ENCODE measurements at regions not wholly inside any gene's neighbourhood (a gene's known extent, or its start where the extent isn't known, plus 50 kb on each side); places are given as distances from the start of the nearest gene placed in this dataset.

DNA sequence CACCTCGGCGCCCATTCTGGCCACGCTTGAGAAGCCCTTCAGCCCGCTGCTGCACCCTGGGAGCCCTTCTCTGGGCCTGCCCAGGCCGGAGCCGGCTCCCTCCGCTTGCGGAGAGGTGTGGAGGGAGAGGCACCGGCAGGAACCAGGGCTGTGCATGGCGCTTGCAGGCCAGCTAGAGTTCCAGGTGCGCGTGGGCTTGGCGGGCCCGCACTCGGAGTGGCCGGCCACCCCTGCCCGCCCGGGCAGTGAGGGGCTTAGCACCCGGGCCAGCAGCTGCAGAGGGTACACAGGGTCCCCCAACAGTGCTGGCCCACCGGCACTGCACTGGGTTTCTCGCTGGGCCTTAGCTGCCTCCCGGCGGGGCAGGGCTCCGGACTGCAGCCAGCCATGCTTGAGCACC lies 72.3 kb upstream of the SYK start:
- Histone ChIP-seq H3K9me3 (ENCODE audit: control extremely low read depth in 1 of 3, control insufficient read depth in 2 of 3, insufficient read depth in 1 of 3, low read length in 2 of 3) (peaks cover 0 to 6% (median 0%) of the 10 kb centered on the region in 3 donors), H3K79me2 (ENCODE audit: control insufficient read depth, insufficient read depth, low read length) (no peaks in the 10 kb centered on the region), H3K9ac (ENCODE audit: low read length) (no peak overlapping the region), H3K4me1 (ENCODE audit: control insufficient read depth in 2 of 2, insufficient read depth in 2 of 2, low read length in 2 of 2) (peaks cover 0 to 3% of the 10 kb centered on the region in 2 donors), H3K27ac (ENCODE audit: low read length in 2 of 2) (no peak overlapping the region), H3K36me3 (replicated peaks in 1 of 2; ENCODE audit: control extremely low read depth in 1 of 2, control insufficient read depth in 1 of 2, extremely low read depth in 1 of 2, insufficient read depth in 2 of 2, low read length in 1 of 2) (no peaks in the 10 kb centered on the region), H2AFZ (ENCODE audit: insufficient read depth, low read depth, low read length, poor library complexity, severe bottlenecking) (no peak overlapping the region), H3K27me3 (replicated peaks in 1 of 4; ENCODE audit: control extremely low read depth in 1 of 4, control insufficient read depth in 3 of 4, insufficient read depth in 4 of 4, low read length in 3 of 4) (peaks cover 0 to 7% (median 5%) of the 10 kb centered on the region in 4 experiments), H4K20me1 (ENCODE audit: control insufficient read depth, insufficient read depth, low read length, poor library complexity, severe bottlenecking) (no peaks in the 10 kb centered on the region), H3K4me3 (ENCODE audit: control extremely low read depth in 1 of 5, extremely low read depth in 1 of 5, insufficient read depth in 1 of 5, low read depth in 2 of 5, low read length in 4 of 5) (no peak overlapping the region), H3K4me2 (replicated peaks; ENCODE audit: low read depth, low read length, poor library complexity, severe bottlenecking) (no peak overlapping the region)
- intact Hi-C loops (cut with micrococcal nuclease), result no loop called here
- DNase-seq, result no peak
- peaks cover 12% of the 10 kb centered on the region for H3K27me3 Mint-ChIP-seq
- no peak overlapping the region for H3K4me3 Mint-ChIP-seq
- H3K27ac Mint-ChIP-seq, result no peak overlapping the region
- H3K9me3 Mint-ChIP-seq (ENCODE audit: insufficient read depth), result no peaks in the 10 kb centered on the region
- ATAC-seq (ENCODE audit: low read depth), result no peak
- POLR2A ChIA-PET, result no interaction called here
- H3K4me1 Mint-ChIP-seq, result peaks cover 2% of the 10 kb centered on the region
- WGBS (ENCODE audit: insufficient coverage), result 93% methylated on average over 20 of the region's 24 CpGs
- CTCF ChIA-PET, result no interaction called here
- TF ChIP-seq, protein P1, sequence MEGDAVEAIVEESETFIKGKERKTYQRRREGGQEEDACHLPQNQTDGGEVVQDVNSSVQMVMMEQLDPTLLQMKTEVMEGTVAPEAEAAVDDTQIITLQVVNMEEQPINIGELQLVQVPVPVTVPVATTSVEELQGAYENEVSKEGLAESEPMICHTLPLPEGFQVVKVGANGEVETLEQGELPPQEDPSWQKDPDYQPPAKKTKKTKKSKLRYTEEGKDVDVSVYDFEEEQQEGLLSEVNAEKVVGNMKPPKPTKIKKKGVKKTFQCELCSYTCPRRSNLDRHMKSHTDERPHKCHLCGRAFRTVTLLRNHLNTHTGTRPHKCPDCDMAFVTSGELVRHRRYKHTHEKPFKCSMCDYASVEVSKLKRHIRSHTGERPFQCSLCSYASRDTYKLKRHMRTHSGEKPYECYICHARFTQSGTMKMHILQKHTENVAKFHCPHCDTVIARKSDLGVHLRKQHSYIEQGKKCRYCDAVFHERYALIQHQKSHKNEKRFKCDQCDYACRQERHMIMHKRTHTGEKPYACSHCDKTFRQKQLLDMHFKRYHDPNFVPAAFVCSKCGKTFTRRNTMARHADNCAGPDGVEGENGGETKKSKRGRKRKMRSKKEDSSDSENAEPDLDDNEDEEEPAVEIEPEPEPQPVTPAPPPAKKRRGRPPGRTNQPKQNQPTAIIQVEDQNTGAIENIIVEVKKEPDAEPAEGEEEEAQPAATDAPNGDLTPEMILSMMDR (IDR thresholded peaks at IDR 0.05), result no peak
- TF ChIP-seq EZH2 (IDR thresholded peaks at IDR 0.05; ENCODE audit: borderline replicate concordance, insufficient read depth, low read depth, low read length, poor library complexity, severe bottlenecking), result no peak

DNA sequence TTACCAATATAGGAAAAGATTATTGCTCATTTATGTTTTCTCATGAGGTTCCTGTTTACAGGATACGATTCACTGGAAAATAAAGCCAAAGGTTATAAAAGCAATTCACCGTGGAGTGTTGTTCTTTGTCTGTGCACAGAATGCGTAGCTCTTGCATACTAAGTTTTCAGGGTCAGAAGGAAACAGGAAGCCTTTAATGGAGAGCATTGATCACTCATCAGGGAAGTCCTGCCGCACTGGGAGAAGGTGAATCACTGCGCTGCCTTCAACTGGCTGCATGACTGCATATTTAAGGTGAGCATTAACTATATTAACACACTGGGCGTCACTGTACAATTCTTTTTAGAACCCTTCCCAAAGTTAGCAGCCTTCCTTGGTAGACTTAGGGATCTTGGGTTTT lies 74.1 kb upstream of the SYK start:
- Histone ChIP-seq H3K9me3 (ENCODE audit: control extremely low read depth in 1 of 3, control insufficient read depth in 2 of 3, insufficient read depth in 1 of 3, low read length in 2 of 3) (peaks cover 0 to 6% (median 0%) of the 10 kb centered on the region in 3 donors), H3K27me3 (replicated peaks in 1 of 4; ENCODE audit: control extremely low read depth in 1 of 4, control insufficient read depth in 3 of 4, insufficient read depth in 4 of 4, low read length in 3 of 4) (peaks cover 0 to 7% (median 5%) of the 10 kb centered on the region in 4 experiments), H4K20me1 (ENCODE audit: control insufficient read depth, insufficient read depth, low read length, poor library complexity, severe bottlenecking) (no peaks in the 10 kb centered on the region), H3K4me2 (replicated peaks; ENCODE audit: low read depth, low read length, poor library complexity, severe bottlenecking) (no peak overlapping the region), H3K27ac (ENCODE audit: low read length in 2 of 2) (no peak overlapping the region), H3K79me2 (ENCODE audit: control insufficient read depth, insufficient read depth, low read length) (no peaks in the 10 kb centered on the region), H3K4me3 (ENCODE audit: control extremely low read depth in 1 of 5, extremely low read depth in 1 of 5, insufficient read depth in 1 of 5, low read depth in 2 of 5, low read length in 4 of 5) (no peak overlapping the region), H3K36me3 (replicated peaks in 1 of 2; ENCODE audit: control extremely low read depth in 1 of 2, control insufficient read depth in 1 of 2, extremely low read depth in 1 of 2, insufficient read depth in 2 of 2, low read length in 1 of 2) (no peaks in the 10 kb centered on the region), H2AFZ (ENCODE audit: insufficient read depth, low read depth, low read length, poor library complexity, severe bottlenecking) (no peak overlapping the region), H3K9ac (ENCODE audit: low read length) (no peak overlapping the region), H3K4me1 (ENCODE audit: control insufficient read depth in 2 of 2, insufficient read depth in 2 of 2, low read length in 2 of 2) (peaks cover 0 to 3% of the 10 kb centered on the region in 2 donors)
- intact Hi-C loops (cut with micrococcal nuclease), result no loop called here
- POLR2A ChIA-PET, result no interaction called here
- DNase-seq (no peak), ATAC-seq (ENCODE audit: low read depth) (no peak)
- CTCF ChIA-PET, result no interaction called here
- no peak for TF ChIP-seq EZH2 (IDR thresholded peaks at IDR 0.05; ENCODE audit: borderline replicate concordance, insufficient read depth, low read depth, low read length, poor library complexity, severe bottlenecking)
- TF ChIP-seq, protein P1 (IDR thresholded peaks at IDR 0.05), result no peak
- H3K27me3 Mint-ChIP-seq, result peaks cover 12% of the 10 kb centered on the region
- H3K4me3 Mint-ChIP-seq, result no peak overlapping the region
- 87% methylated on average over 3 of the region's 6 CpGs for WGBS (ENCODE audit: insufficient coverage)
- H3K27ac Mint-ChIP-seq, result no peak overlapping the region
- H3K4me1 Mint-ChIP-seq, result peaks cover 2% of the 10 kb centered on the region
- no peaks in the 10 kb centered on the region for H3K9me3 Mint-ChIP-seq (ENCODE audit: insufficient read depth)

Measured in B cell (primary cell).